ENCODE measurements at regions not wholly inside any gene's neighbourhood (a gene's known extent, or its start where the extent isn't known, plus 50 kb on each side); places are given as distances from the start of the nearest gene placed in this dataset.

DNA sequence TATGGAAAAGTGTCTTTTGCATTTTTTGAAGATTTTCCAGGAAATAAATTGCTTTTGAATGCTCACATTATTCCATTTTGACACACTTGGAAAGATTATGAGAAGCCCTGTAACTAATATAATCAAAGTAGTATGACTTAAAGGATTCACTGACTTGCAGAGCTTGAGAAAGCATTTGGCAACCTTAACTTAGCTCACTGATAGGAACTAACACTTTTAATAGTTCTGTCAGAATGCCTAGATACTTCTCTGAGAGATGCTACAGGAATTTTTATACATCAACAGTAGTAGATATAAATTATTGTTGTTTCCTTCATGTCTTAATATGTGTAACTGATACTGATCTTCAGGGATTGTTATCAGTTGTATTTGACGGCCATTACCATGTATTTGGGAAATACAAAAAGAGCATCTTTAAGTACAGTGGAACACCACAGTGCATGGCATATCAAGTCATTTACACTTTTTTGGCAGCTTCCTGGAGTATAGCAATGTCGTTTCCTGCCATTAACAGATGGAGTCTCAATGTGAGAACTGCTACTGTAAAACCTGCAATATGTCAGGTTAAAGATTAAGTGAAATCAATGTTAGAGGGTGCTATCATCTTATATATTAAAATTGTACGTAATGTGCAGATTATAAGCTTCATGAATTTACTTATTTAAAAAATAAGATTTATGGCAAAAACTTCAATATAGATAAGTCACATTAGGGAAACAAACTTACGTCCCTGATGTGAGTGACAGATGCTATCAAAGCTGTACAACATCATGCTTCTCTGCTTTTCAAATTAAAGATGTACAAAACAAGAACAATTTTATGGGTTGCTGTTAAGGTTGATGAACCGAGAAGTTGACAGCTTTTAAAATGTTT, 1159.8 kb upstream of the MIR17HG start:
- ChIA-PET CTCF (no interaction called here), POLR2A (no interaction called here)
- H3K27me3 Mint-ChIP-seq (ENCODE audit: low read depth), result no peaks in the 10 kb centered on the region
- H3K9me3 Mint-ChIP-seq, result no peaks in the 10 kb centered on the region
- H3K4me3 Mint-ChIP-seq, result no peak overlapping the region
- DNase-seq (ENCODE audit: low spot score) (no peak), ATAC-seq (no peak)
- H3K36me3 Mint-ChIP-seq, result no peaks in the 10 kb centered on the region
- H3K4me1 Mint-ChIP-seq, result peaks cover 8% of the 10 kb centered on the region; the same call in 1 of the 2 replicates
- TF ChIP-seq MYBL2 (CRISPR knock-in tag; IDR thresholded peaks at IDR 0.05), result no peak
- TF ChIP-seq ZNF416 (CRISPR knock-in tag; IDR thresholded peaks at IDR 0.05), result no peak
- TF ChIP-seq GRHL2 (CRISPR knock-in tag; IDR thresholded peaks at IDR 0.05; ENCODE audit: insufficient replicate concordance, severe bottlenecking), result no peak
- no peak for TF ChIP-seq ZNF138 (CRISPR knock-in tag; conservative IDR thresholded peaks at IDR 0.05)
- TF ChIP-seq, protein P1, sequence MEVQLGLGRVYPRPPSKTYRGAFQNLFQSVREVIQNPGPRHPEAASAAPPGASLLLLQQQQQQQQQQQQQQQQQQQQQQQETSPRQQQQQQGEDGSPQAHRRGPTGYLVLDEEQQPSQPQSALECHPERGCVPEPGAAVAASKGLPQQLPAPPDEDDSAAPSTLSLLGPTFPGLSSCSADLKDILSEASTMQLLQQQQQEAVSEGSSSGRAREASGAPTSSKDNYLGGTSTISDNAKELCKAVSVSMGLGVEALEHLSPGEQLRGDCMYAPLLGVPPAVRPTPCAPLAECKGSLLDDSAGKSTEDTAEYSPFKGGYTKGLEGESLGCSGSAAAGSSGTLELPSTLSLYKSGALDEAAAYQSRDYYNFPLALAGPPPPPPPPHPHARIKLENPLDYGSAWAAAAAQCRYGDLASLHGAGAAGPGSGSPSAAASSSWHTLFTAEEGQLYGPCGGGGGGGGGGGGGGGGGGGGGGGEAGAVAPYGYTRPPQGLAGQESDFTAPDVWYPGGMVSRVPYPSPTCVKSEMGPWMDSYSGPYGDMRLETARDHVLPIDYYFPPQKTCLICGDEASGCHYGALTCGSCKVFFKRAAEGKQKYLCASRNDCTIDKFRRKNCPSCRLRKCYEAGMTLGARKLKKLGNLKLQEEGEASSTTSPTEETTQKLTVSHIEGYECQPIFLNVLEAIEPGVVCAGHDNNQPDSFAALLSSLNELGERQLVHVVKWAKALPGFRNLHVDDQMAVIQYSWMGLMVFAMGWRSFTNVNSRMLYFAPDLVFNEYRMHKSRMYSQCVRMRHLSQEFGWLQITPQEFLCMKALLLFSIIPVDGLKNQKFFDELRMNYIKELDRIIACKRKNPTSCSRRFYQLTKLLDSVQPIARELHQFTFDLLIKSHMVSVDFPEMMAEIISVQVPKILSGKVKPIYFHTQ (CRISPR knock-in tag; IDR thresholded peaks at IDR 0.05), result no peak
- TF ChIP-seq SMAD3 (CRISPR knock-in tag; IDR thresholded peaks at IDR 0.05; ENCODE audit: borderline replicate concordance), result no peak
- TF ChIP-seq, protein P2, sequence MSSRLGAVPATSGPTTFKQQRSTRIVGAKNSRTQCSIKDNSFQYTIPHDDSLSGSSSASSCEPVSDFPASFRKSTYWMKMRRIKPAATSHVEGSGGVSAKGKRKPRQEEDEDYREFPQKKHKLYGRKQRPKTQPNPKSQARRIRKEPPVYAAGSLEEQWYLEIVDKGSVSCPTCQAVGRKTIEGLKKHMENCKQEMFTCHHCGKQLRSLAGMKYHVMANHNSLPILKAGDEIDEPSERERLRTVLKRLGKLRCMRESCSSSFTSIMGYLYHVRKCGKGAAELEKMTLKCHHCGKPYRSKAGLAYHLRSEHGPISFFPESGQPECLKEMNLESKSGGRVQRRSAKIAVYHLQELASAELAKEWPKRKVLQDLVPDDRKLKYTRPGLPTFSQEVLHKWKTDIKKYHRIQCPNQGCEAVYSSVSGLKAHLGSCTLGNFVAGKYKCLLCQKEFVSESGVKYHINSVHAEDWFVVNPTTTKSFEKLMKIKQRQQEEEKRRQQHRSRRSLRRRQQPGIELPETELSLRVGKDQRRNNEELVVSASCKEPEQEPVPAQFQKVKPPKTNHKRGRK (CRISPR knock-in tag; IDR thresholded peaks at IDR 0.05; ENCODE audit: borderline replicate concordance), result no peak
- TF ChIP-seq, protein P3, sequence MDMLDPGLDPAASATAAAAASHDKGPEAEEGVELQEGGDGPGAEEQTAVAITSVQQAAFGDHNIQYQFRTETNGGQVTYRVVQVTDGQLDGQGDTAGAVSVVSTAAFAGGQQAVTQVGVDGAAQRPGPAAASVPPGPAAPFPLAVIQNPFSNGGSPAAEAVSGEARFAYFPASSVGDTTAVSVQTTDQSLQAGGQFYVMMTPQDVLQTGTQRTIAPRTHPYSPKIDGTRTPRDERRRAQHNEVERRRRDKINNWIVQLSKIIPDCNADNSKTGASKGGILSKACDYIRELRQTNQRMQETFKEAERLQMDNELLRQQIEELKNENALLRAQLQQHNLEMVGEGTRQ (CRISPR knock-in tag; IDR thresholded peaks at IDR 0.05), result no peak
- TF ChIP-seq, protein P4, sequence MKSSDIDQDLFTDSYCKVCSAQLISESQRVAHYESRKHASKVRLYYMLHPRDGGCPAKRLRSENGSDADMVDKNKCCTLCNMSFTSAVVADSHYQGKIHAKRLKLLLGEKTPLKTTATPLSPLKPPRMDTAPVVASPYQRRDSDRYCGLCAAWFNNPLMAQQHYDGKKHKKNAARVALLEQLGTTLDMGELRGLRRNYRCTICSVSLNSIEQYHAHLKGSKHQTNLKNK (CRISPR knock-in tag; IDR thresholded peaks at IDR 0.05), result no peak
- TF ChIP-seq, protein P5, sequence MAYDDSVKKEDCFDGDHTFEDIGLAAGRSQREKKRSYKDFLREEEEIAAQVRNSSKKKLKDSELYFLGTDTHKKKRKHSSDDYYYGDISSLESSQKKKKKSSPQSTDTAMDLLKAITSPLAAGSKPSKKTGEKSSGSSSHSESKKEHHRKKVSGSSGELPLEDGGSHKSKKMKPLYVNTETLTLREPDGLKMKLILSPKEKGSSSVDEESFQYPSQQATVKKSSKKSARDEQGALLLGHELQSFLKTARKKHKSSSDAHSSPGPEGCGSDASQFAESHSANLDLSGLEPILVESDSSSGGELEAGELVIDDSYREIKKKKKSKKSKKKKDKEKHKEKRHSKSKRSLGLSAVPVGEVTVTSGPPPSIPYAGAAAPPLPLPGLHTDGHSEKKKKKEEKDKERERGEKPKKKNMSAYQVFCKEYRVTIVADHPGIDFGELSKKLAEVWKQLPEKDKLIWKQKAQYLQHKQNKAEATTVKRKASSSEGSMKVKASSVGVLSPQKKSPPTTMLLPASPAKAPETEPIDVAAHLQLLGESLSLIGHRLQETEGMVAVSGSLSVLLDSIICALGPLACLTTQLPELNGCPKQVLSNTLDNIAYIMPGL (CRISPR knock-in tag; IDR thresholded peaks at IDR 0.05), result no peak
- no peak for TF ChIP-seq FOXJ3 (CRISPR knock-in tag; IDR thresholded peaks at IDR 0.05; ENCODE audit: borderline replicate concordance)
- no peak overlapping the region for H3K27ac Mint-ChIP-seq

DNA sequence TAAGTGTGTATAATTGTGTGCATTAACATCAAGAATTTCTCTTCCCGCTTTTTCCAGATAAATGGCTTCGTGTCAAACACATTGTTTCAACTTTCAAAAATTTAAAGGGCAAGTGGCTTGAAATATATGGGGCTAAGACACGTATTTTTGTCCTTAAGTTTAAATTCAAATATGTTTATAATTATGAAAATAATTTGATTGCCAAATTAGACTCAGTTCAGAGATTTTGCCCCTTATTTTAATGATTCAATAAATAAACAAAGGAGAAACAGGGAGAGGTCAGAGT, 1159.2 kb upstream of the MIR17HG start:
- POLR2A ChIA-PET, result no interaction called here
- Mint-ChIP-seq H3K27ac (no peak overlapping the region), H3K4me3 (no peak overlapping the region), H3K9me3 (no peaks in the 10 kb centered on the region), H3K27me3 (ENCODE audit: low read depth) (no peaks in the 10 kb centered on the region), H3K36me3 (no peaks in the 10 kb centered on the region), H3K4me1 (peaks cover 8% of the 10 kb centered on the region; the same call in 1 of the 2 replicates)
- TF ChIP-seq GABPB1 (CRISPR knock-in tag; IDR thresholded peaks at IDR 0.05), result no peak
- no peak for TF ChIP-seq EMX1 (CRISPR knock-in tag; IDR thresholded peaks at IDR 0.05)
- TF ChIP-seq, protein P6, sequence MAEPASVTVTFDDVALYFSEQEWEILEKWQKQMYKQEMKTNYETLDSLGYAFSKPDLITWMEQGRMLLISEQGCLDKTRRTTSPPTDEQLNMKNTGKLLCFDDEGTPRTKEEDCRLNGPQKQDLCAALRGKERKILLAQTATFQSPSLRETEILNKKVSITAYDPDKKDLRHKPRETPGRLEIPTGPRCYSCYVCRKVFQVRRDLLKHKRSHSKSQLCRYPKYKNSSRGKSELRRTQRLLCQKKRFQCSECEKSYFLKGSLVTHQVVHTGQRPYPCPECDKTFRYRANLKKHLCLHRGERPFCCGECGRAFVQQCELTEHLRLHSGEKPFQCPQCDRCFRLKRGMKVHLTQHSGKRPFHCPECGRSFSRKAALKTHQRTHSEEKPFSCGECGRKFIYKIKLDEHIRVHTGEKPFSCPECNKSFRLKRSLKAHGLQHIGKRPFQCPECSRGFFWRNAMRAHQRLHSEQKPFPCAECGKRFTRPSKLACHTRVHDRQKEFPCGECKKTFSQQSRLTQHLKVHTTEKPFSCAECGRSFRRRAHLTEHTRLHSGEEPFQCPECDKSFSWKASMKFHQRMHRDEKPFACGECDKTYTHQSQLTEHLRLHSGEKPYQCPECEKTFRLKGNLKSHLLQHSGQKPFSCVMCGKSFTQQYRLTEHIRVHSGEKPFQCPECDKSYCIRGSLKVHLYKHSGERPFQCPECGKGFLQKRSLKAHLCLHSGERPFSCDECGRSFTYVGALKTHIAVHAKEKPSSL (CRISPR knock-in tag; conservative IDR thresholded peaks at IDR 0.05), result no peak
- TF ChIP-seq ZBTB21 (CRISPR knock-in tag; IDR thresholded peaks at IDR 0.05; ENCODE audit: borderline replicate concordance), result no peak
- DNase-seq (ENCODE audit: low spot score), result no peak
- CTCF ChIA-PET, result no interaction called here
- ATAC-seq, result no peak
